Astrocyte of the spinal cord (primary cell): ENCODE measurements at regions not wholly inside any gene's neighbourhood (a gene's known extent, or its start where the extent isn't known, plus 50 kb on each side); places are given as distances from the start of the nearest gene placed in this dataset.

Experiments
- DNase-seq: peaks from one replicate; pipeline ENCODE4 v3.0.0; 2011; ENCODE audit warnings: low read depth, low spot score
- H3K4me3 ChIP-seq: 2 replicates; pipeline ENCODE4 v1.5.1; 2011; ENCODE audit warnings: low read depth, mild to moderate bottlenecking, low read length, moderate library complexity
- CTCF ChIP-seq: IDR thresholded peaks from 2 replicates; pipeline ENCODE4 v1.5.1; 2012; ENCODE audit warnings: low read depth, mild to moderate bottlenecking, low read length, inconsistent platforms
- in situ Hi-C: cut with HindIII; loops from 2 replicates; pipeline ENCODE4 v1.10.0; 2017; ENCODE audit warnings: low sequenced_read_pairs

DNA sequence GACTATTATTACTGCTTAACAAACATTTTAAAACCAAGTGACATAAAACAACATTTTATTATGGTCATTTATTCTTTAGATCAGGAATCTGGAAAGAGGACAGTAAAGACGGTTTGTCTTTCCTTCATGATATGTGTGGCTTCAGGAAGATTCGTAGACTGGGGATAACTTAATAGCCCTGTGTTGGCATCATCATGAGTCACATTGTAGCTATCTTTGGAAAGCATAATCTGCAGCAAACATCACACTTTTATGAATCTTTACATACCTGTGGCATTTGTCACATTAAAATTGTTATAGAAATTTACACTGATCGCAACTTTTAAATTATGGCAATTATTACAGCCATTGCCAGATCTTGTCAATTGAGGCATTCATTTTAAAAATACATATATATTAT lies 397.1 kb downstream of the NOVA1 start:
- no peak overlapping the region for H3K4me3 ChIP-seq
- in situ Hi-C loops, result no loop called here
- TF ChIP-seq CTCF, result no peak
- DNase-seq, result peak; percentile 15

DNA sequence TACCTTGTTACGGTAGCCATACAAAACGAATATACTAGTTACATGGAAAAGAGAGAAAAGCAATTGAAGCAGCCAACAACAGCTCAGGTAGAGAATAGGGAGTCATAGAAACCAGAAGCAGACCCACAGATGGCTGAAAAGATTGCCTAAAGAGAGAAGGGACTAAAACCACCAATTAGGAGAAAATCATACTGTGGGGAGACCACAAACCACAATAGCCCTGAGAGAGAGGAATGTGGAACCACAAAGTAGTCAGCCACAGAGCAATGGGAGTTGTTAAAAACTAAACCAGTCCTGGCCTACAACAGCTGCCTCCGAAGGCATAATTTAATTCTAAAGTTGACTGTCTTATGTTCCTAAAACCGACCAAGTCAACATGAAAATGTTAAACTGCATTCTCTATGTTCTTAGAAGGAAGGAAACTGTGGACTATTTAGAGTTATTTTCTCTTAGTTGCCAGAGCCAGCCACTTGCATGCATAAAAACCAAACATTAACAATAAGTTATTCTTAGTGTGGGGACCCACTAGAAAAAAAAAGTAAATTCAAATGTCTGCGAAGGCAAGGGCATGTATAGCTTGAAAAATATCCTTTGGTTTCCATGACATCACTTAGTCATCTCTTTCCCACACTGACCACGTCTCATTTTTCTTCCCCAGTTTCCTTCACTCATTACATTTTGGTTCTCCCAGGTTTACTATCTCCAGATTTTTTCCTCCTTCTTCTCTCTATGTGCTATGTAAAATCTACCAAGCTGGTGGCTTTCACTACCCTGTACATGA lies 398.1 kb downstream of the NOVA1 start:
- no peak for TF ChIP-seq CTCF
- peak; percentile 87 for DNase-seq
- no peak overlapping the region for H3K4me3 ChIP-seq
- in situ Hi-C loops, result no loop called here

GRCh38 chr14:26199096-26199495 lies 398.7 kb downstream of the NOVA1 start:
- no peak for DNase-seq
- no peak overlapping the region for H3K4me3 ChIP-seq
- in situ Hi-C loops, result no loop called here
- TF ChIP-seq CTCF, result no peak

GRCh38 chr14:26194816-26195215 lies 403.0 kb downstream of the NOVA1 start:
- in situ Hi-C loops, result no loop called here
- H3K4me3 ChIP-seq, result no peak overlapping the region
- DNase-seq, result no peak
- TF ChIP-seq CTCF, result no peak

DNA sequence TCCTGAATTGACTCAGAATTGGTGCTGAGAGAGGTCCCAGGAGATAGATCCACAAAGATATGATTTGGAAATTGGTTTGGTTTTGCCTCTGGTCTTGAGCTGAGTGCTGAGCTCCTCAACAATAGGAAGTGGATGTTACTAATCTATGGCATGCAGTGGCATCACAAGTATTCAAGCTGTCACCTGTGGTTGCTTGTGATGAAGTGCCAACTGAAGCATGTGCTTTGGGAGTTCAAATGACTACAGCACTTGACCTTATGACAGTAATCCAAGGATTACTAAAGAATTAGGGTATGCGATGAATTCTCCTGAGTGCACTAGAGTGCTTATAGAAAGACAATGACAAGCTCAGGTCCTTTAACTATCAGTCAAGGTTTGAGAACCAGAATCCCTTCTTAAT lies 406.2 kb downstream of the NOVA1 start:
- in situ Hi-C loops, result no loop called here
- DNase-seq, result no peak
- H3K4me3 ChIP-seq, result no peak overlapping the region
- no peak for TF ChIP-seq CTCF

- peak; percentile 5 for DNase-seq
- in situ Hi-C loops, result no loop called here
- peak; percentile 25 for TF ChIP-seq CTCF
- H3K4me3 ChIP-seq, result no peak overlapping the region
These were observed 406.7 kb downstream of the NOVA1 start for GRCh38 chr14:26191123-26191522.
